ENCODE measurements at regions not wholly inside any gene's neighbourhood (a gene's known extent, or its start where the extent isn't known, plus 50 kb on each side); places are given as distances from the start of the nearest gene placed in this dataset.

- H2AFZ ChIP-seq (ENCODE audit: low read length), result no peak overlapping the region
- H3K27ac ChIP-seq (ENCODE audit: low read depth, low read length, poor library complexity, severe bottlenecking), result no peak overlapping the region
- ChIA-PET CTCF (ENCODE audit: unreplicated experiment) (no interaction called here), POLR2A (no interaction called here)
- no peaks in the 10 kb centered on the region for H3K79me2 ChIP-seq (ENCODE audit: insufficient read depth, low read depth, low read length)
- no peaks in the 10 kb centered on the region for H3K9me2 ChIP-seq (ENCODE audit: insufficient read depth, low read length)
- DNase-seq (ENCODE audit: low spot score), result no peak
- no peak overlapping the region for H3K4me2 ChIP-seq (ENCODE audit: low read length)
- TF ChIP-seq EZH2phosphoT487 (IDR thresholded peaks at IDR 0.05; ENCODE audit: borderline replicate concordance, low read depth, low read length) (no peak), CTCF (conservative IDR thresholded peaks at IDR 0.05; ENCODE audit: low read length) (no peak)
- BruUV-seq (replicated peaks), result no TSS peak
- H3K36me3 ChIP-seq (ENCODE audit: insufficient read depth, low read length), result no peaks in the 10 kb centered on the region
- H3K4me1 ChIP-seq (ENCODE audit: insufficient read depth, low read length, poor library complexity, severe bottlenecking), result no peaks in the 10 kb centered on the region
- H3K9me3 ChIP-seq (ENCODE audit: low read length), result no peaks in the 10 kb centered on the region
- H4K20me1 ChIP-seq (ENCODE audit: insufficient read depth, low read length), result no peaks in the 10 kb centered on the region
- intact Hi-C loops (cut with micrococcal nuclease; ENCODE audit: unreplicated experiment), result no loop called here
- no peak overlapping the region for H3K4me3 ChIP-seq (ENCODE audit: low read depth, low read length, poor library complexity, severe bottlenecking)
Measured at GRCh38 chr5:179484761-179485160, 65.6 kb upstream of the RUFY1 start.

- BruUV-seq (replicated peaks), result no TSS peak
- TF ChIP-seq CTCF (conservative IDR thresholded peaks at IDR 0.05; ENCODE audit: low read length), result no peak
- no peak for TF ChIP-seq EZH2phosphoT487 (IDR thresholded peaks at IDR 0.05; ENCODE audit: borderline replicate concordance, low read depth, low read length)
- Histone ChIP-seq H3K4me1 (ENCODE audit: insufficient read depth, low read length, poor library complexity, severe bottlenecking) (no peaks in the 10 kb centered on the region), H3K9me3 (ENCODE audit: low read length) (no peaks in the 10 kb centered on the region), H3K36me3 (ENCODE audit: insufficient read depth, low read length) (no peaks in the 10 kb centered on the region), H3K4me2 (ENCODE audit: low read length) (no peak overlapping the region), H3K27ac (ENCODE audit: low read depth, low read length, poor library complexity, severe bottlenecking) (no peak overlapping the region), H4K20me1 (ENCODE audit: insufficient read depth, low read length) (no peaks in the 10 kb centered on the region), H3K79me2 (ENCODE audit: insufficient read depth, low read depth, low read length) (no peaks in the 10 kb centered on the region), H2AFZ (ENCODE audit: low read length) (no peak overlapping the region), H3K4me3 (ENCODE audit: low read depth, low read length, poor library complexity, severe bottlenecking) (no peak overlapping the region), H3K9me2 (ENCODE audit: insufficient read depth, low read length) (no peaks in the 10 kb centered on the region)
- no peak for DNase-seq (ENCODE audit: low spot score)
- intact Hi-C loops (cut with micrococcal nuclease; ENCODE audit: unreplicated experiment), result no loop called here
- ChIA-PET POLR2A (interaction anchor here (0.5 kb wide), 1 partner anchor 23 kb away, joined by 6 read pairs; no protein-coding TSS in a partner anchor), CTCF (ENCODE audit: unreplicated experiment) (no interaction called here)
Measured at GRCh38 chr5:179484201-179484600, 66.2 kb upstream of the RUFY1 start.

GRCh38 chr5:179478624-179479023, 71.7 kb upstream of the RUFY1 start:
- TF ChIP-seq EZH2phosphoT487 (IDR thresholded peaks at IDR 0.05; ENCODE audit: borderline replicate concordance, low read depth, low read length), result no peak
- no peak for TF ChIP-seq CTCF (conservative IDR thresholded peaks at IDR 0.05; ENCODE audit: low read length)
- no TSS peak for BruUV-seq (replicated peaks)

More at GRCh38 chr5:179478624-179479023, 71.7 kb upstream of the RUFY1 start:
- Histone ChIP-seq H3K36me3 (ENCODE audit: insufficient read depth, low read length) (no peaks in the 10 kb centered on the region), H4K20me1 (ENCODE audit: insufficient read depth, low read length) (no peaks in the 10 kb centered on the region), H3K9me2 (ENCODE audit: insufficient read depth, low read length) (no peaks in the 10 kb centered on the region), H3K27ac (ENCODE audit: low read depth, low read length, poor library complexity, severe bottlenecking) (no peak overlapping the region), H3K4me2 (ENCODE audit: low read length) (no peak overlapping the region), H3K4me1 (ENCODE audit: insufficient read depth, low read length, poor library complexity, severe bottlenecking) (no peaks in the 10 kb centered on the region), H3K4me3 (ENCODE audit: low read depth, low read length, poor library complexity, severe bottlenecking) (no peak overlapping the region), H2AFZ (ENCODE audit: low read length) (no peak overlapping the region), H3K79me2 (ENCODE audit: insufficient read depth, low read depth, low read length) (no peaks in the 10 kb centered on the region), H3K9me3 (ENCODE audit: low read length) (no peaks in the 10 kb centered on the region)
- ChIA-PET CTCF (ENCODE audit: unreplicated experiment) (no interaction called here), POLR2A (no interaction called here)
- intact Hi-C loops (cut with micrococcal nuclease; ENCODE audit: unreplicated experiment), result no loop called here
- no peak for DNase-seq (ENCODE audit: low spot score)

Measured in OCI-LY7 (cell line).